ENCODE measurements at regions not wholly inside any gene's neighbourhood (a gene's known extent, or its start where the extent isn't known, plus 50 kb on each side); places are given as distances from the start of the nearest gene placed in this dataset.
"Not testable (repeated sequence)": the region's sequence is repeated elsewhere in the genome, so short reads cannot be mapped to it uniquely, and the experiment has no call there.

GRCh38 chr4:188341428-188341827 is 202.2 kb downstream of the TRIML1 start:
- Histone ChIP-seq H3K9ac (no peak overlapping the region), H3K27ac (no peak overlapping the region), H3K79me2 (ENCODE audit: insufficient read depth, low read depth) (no peaks in the 10 kb centered on the region), H3K27me3 (ENCODE audit: insufficient read depth, low read depth) (no peaks in the 10 kb centered on the region), H3K4me3 (IDR thresholded peaks at IDR 0.05; ENCODE audit: insufficient read depth, low read depth, low read length) (no peak overlapping the region), H3K4me1 (ENCODE audit: low read depth, poor library complexity, severe bottlenecking) (no peaks in the 10 kb centered on the region), H3K4me2 (no peak overlapping the region), H2AFZ (ENCODE audit: low read depth) (no peak overlapping the region), H4K20me1 (ENCODE audit: insufficient read depth) (no peaks in the 10 kb centered on the region), H3K36me3 (ENCODE audit: insufficient read depth) (no peaks in the 10 kb centered on the region)
- TF ChIP-seq CTCF (conservative IDR thresholded peaks at IDR 0.05; ENCODE audit: low read depth, low read length) = no peak

DNA sequence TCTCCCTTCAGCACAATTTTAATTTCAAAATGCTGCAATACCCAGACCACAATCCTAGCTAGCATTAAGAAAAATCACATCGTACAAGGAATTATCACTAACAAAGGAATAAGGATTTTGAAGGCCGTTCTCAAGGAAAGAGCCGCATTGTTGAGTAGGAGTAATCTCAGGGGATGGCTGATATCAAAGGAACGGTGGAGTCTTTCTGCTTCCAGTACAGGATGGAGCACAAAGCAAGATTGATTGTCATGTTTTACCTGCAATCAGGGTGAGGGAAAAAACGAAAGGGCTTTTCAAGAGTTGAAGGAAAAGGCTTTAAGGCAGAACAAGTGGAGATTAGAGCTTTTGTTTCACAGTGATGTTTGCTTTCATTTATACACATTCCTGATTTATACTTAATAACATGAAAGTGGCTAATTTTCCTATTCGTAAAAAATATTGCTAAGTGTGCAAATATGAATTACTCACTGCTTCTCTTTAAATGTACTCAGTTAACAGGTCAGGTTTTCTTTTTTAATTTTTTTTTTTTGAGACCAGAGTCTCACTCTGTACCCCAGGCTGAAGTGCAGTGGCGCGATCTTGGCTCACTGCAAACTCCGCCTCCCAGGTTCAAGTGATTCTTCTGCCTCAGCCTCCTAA is 207.0 kb downstream of the TRIML1 start:
- no peak overlapping the region for H3K4me3 ChIP-seq (IDR thresholded peaks at IDR 0.05; ENCODE audit: insufficient read depth, low read depth, low read length)
- no peaks in the 10 kb centered on the region for H4K20me1 ChIP-seq (ENCODE audit: insufficient read depth)
- H3K4me2 ChIP-seq = no peak overlapping the region
- no peaks in the 10 kb centered on the region for H3K79me2 ChIP-seq (ENCODE audit: insufficient read depth, low read depth)
- TF ChIP-seq CTCF (conservative IDR thresholded peaks at IDR 0.05; ENCODE audit: low read depth, low read length) = no peak
- H3K27ac ChIP-seq = no peak overlapping the region
- no peak overlapping the region for H2AFZ ChIP-seq (ENCODE audit: low read depth)
- no peaks in the 10 kb centered on the region for H3K36me3 ChIP-seq (ENCODE audit: insufficient read depth)
- no peak overlapping the region for H3K9ac ChIP-seq
- no peaks in the 10 kb centered on the region for H3K27me3 ChIP-seq (ENCODE audit: insufficient read depth, low read depth)
- H3K4me1 ChIP-seq (ENCODE audit: low read depth, poor library complexity, severe bottlenecking) = no peaks in the 10 kb centered on the region

DNA sequence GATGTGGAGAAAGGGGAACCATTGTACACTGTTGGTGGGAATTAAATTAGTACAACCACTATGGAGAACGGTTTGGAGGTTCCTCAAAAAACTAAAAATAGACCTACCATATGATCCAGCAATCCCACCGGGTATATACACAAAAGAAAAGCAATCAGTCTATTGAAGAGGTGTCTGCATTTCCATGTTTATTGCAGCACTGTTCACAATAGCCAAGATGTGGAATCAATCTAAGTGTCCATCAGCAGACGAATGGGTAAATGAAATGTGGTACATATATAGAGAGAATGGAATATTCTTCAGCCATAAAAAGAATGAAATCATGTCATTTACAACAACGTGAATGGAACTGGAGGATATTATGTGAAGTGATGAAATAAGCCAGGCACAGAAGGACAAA is 208.1 kb downstream of the TRIML1 start:
- no peak overlapping the region for H3K4me3 ChIP-seq (IDR thresholded peaks at IDR 0.05; ENCODE audit: insufficient read depth, low read depth, low read length)
- H2AFZ ChIP-seq (ENCODE audit: low read depth) = no peak overlapping the region
- H3K4me2 ChIP-seq = no peak overlapping the region
- H4K20me1 ChIP-seq (ENCODE audit: insufficient read depth) = no peaks in the 10 kb centered on the region
- no peaks in the 10 kb centered on the region for H3K4me1 ChIP-seq (ENCODE audit: low read depth, poor library complexity, severe bottlenecking)
- H3K79me2 ChIP-seq (ENCODE audit: insufficient read depth, low read depth) = no peaks in the 10 kb centered on the region
- TF ChIP-seq CTCF (conservative IDR thresholded peaks at IDR 0.05; ENCODE audit: low read depth, low read length) = no peak
- H3K27ac ChIP-seq = no peak overlapping the region
- H3K9ac ChIP-seq = no peak overlapping the region
- no peaks in the 10 kb centered on the region for H3K36me3 ChIP-seq (ENCODE audit: insufficient read depth)
- no peaks in the 10 kb centered on the region for H3K27me3 ChIP-seq (ENCODE audit: insufficient read depth, low read depth)

DNA sequence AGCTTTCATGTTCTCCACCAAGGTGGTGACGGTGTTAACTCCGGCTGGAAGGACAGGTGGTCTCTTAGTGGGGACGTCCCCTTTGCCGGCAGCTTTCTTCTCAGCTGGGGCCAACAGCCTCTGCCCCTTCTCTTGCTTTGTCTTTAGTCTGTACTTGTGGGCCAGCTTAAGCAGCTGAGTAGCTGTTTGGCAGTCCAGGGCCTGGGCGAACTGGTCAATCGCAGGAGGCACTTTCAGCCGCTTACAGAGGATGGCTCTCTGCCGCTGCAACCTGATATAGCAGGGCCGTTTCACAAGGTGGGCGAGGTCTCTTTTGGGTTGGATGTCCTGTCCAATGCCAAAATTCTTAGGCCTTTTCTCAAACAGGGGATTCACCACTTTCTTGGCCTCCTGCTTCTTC is 210.3 kb downstream of the TRIML1 start:
- H4K20me1 ChIP-seq (ENCODE audit: insufficient read depth); H3K36me3 ChIP-seq (ENCODE audit: insufficient read depth); H3K4me3 ChIP-seq (IDR thresholded peaks at IDR 0.05; ENCODE audit: insufficient read depth, low read depth, low read length); H2AFZ ChIP-seq (ENCODE audit: low read depth); H3K4me1 ChIP-seq (ENCODE audit: low read depth, poor library complexity, severe bottlenecking); H3K4me2 ChIP-seq; H3K27ac ChIP-seq; H3K9ac ChIP-seq; H3K27me3 ChIP-seq (ENCODE audit: insufficient read depth, low read depth); H3K79me2 ChIP-seq (ENCODE audit: insufficient read depth, low read depth): not testable (repeated sequence)

- H3K79me2 ChIP-seq (ENCODE audit: insufficient read depth, low read depth) = no peaks in the 10 kb centered on the region
- H4K20me1 ChIP-seq (ENCODE audit: insufficient read depth) = no peaks in the 10 kb centered on the region
- H3K36me3 ChIP-seq (ENCODE audit: insufficient read depth) = no peaks in the 10 kb centered on the region
- no peak for TF ChIP-seq CTCF (conservative IDR thresholded peaks at IDR 0.05; ENCODE audit: low read depth, low read length)
- H3K27me3 ChIP-seq (ENCODE audit: insufficient read depth, low read depth) = no peaks in the 10 kb centered on the region
- H3K27ac ChIP-seq = no peak overlapping the region
- H3K9ac ChIP-seq = no peak overlapping the region
- no peak overlapping the region for H2AFZ ChIP-seq (ENCODE audit: low read depth)
- H3K4me3 ChIP-seq (IDR thresholded peaks at IDR 0.05; ENCODE audit: insufficient read depth, low read depth, low read length) = no peak overlapping the region
- H3K4me1 ChIP-seq (ENCODE audit: low read depth, poor library complexity, severe bottlenecking) = no peaks in the 10 kb centered on the region
- no peak overlapping the region for H3K4me2 ChIP-seq
These were observed 224.0 kb downstream of the TRIML1 start for GRCh38 chr4:188363196-188363595.
